NB4 (cell line): ENCODE measurements at regions not wholly inside any gene's neighbourhood (a gene's known extent, or its start where the extent isn't known, plus 50 kb on each side); places are given as distances from the start of the nearest gene placed in this dataset.

Experiments
- DNase-seq: peaks from one replicate; pipeline ENCODE4 v3.0.0; 2010; ENCODE audit warnings: low read depth
- H3K4me3 ChIP-seq: one replicate; pipeline ENCODE4 v1.5.1; 2011; ENCODE audit warnings: mild to moderate bottlenecking, low read depth, low read length, moderate library complexity
- CTCF ChIP-seq: IDR thresholded peaks from one replicate; pipeline ENCODE4 v1.5.1; 2012; ENCODE audit warnings: low read depth, low read length
- MAX ChIP-seq: IDR thresholded peaks from 2 replicates; pipeline ENCODE4 v1.6.1; 2011; ENCODE audit warnings: low read depth, low read length
- MYC ChIP-seq: IDR thresholded peaks from 2 replicates; pipeline ENCODE4 v1.6.1; 2011; ENCODE audit warnings: low read depth, low read length
- POLR2A ChIP-seq: IDR thresholded peaks from 2 replicates; pipeline ENCODE4 v1.6.1; 2011; ENCODE audit warnings: mild to moderate bottlenecking; ENCODE audit not compliant: insufficient read length; ENCODE audit errors: extremely low read depth

GRCh38 chr14:45721472-45721871, 468.5 kb upstream of the MIS18BP1 start:
- no peak for DNase-seq
- no peak overlapping the region for H3K4me3 ChIP-seq
- TF ChIP-seq MAX (no peak), POLR2A (no peak), CTCF (no peak), MYC (no peak)

- TF ChIP-seq CTCF (peak; percentile 3), MYC (no peak), MAX (no peak), POLR2A (no peak)
- H3K4me3 ChIP-seq = no peak overlapping the region
- DNase-seq = peak; percentile 8
Measured at GRCh38 chr14:45716572-45716971, 463.6 kb upstream of the MIS18BP1 start.

- H3K4me3 ChIP-seq = no peak overlapping the region
- DNase-seq = no peak
- TF ChIP-seq MYC = no peak
- no peak for TF ChIP-seq CTCF
- TF ChIP-seq POLR2A = no peak
- TF ChIP-seq MAX = no peak
Measured at GRCh38 chr14:45715946-45716345, 462.9 kb upstream of the MIS18BP1 start.

GRCh38 chr14:45709541-45709940, 456.5 kb upstream of the MIS18BP1 start:
- DNase-seq = no peak
- H3K4me3 ChIP-seq = no peak overlapping the region
- TF ChIP-seq CTCF (no peak), MYC (no peak), POLR2A (no peak), MAX (no peak)

GRCh38 chr14:45705940-45706534, 453.0 kb upstream of the MIS18BP1 start:
- no peak overlapping the region for H3K4me3 ChIP-seq
- TF ChIP-seq MAX (no peak), CTCF (no peak), MYC (no peak), POLR2A (no peak)
- DNase-seq = no peak

GRCh38 chr14:45699471-45699870, 446.5 kb upstream of the MIS18BP1 start:
- DNase-seq = no peak
- no peak for TF ChIP-seq POLR2A
- TF ChIP-seq MAX = no peak
- TF ChIP-seq CTCF = no peak
- no peak for TF ChIP-seq MYC
- H3K4me3 ChIP-seq = no peak overlapping the region
